Nephron progenitor cell (in vitro differentiated cells): ENCODE measurements at regions not wholly inside any gene's neighbourhood (a gene's known extent, or its start where the extent isn't known, plus 50 kb on each side); places are given as distances from the start of the nearest gene placed in this dataset.

Experiments used
- DNase-seq: peaks from one replicate; pipeline ENCODE4 v3.0.0; 2021
- H3K27ac Mint-ChIP-seq: 2 replicates; pipeline ENCODE4 v1.8.0; 2021; ENCODE audit warnings: mild to moderate bottlenecking, moderate library complexity, mixed read lengths
- H3K27me3 Mint-ChIP-seq: 2 replicates; pipeline ENCODE4 v1.8.0; 2021; ENCODE audit warnings: mild to moderate bottlenecking, low read depth, mixed read lengths; ENCODE audit not compliant: poor library complexity
- H3K36me3 Mint-ChIP-seq: 2 replicates; pipeline ENCODE4 v1.8.0; 2021; ENCODE audit warnings: low read depth, mixed read lengths
- H3K4me1 Mint-ChIP-seq: 2 replicates; pipeline ENCODE4 v1.8.0; 2021; ENCODE audit warnings: mixed read lengths
- H3K4me3 Mint-ChIP-seq: 2 replicates; pipeline ENCODE4 v1.8.0; 2021; ENCODE audit warnings: mild to moderate bottlenecking, moderate library complexity, mixed read lengths
- H3K9me3 Mint-ChIP-seq: 2 replicates; pipeline ENCODE4 v1.8.0; 2021; ENCODE audit warnings: mild to moderate bottlenecking, moderate library complexity, mixed read lengths
- CTCF ChIP-seq: fragments of 200-600 bp; sonication (generic); IDR thresholded peaks from 2 replicates; pipeline ENCODE4 v1.5.0; 2021; ENCODE audit warnings: antibody characterized with exemption

- no peak overlapping the region for H3K27ac Mint-ChIP-seq
Measured at GRCh38 chr7:106472741-106473140, 188.0 kb upstream of the NAMPT start.

DNA sequence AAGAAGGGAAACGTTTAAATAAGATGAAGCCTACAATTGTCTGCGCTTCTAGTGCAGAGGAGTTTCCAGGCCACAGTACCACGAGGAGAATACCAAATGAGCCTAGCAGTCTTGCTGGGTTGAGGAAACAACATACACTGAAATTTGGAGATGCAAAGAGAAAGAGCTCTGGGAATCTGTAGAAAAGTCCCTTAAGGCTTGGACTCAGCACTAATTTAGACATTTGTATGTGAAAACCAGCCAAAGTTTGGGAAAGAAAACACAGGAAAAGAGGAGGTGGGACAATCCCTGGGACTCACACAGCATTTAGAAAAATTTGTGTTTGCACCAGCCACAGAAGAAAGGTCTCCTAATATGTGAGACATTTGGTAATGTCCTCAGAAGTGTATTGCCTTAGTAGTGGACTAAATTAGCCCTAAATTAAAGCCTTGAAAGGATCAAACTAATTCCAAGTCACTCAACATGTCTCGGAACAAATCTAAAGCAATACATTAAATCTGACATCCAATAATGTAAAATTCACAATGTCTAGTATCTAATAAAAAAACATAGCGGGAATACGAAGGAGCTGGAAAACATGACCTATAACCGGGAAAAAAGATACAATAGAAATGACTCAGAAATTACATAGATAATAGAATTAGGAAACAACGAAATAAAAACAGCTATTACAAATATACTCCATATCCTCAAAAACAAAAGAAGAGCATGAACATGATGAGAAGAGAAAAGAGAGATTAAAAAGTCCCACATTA lies 187.1 kb upstream of the NAMPT start:
- no peak for DNase-seq
- TF ChIP-seq CTCF: no peak
- Mint-ChIP-seq H3K9me3 (peaks cover under 1% of the 10 kb centered on the region), H3K4me3 (no peak overlapping the region), H3K27me3 (peaks cover 3% of the 10 kb centered on the region), H3K4me1 (no peaks in the 10 kb centered on the region), H3K27ac (no peak overlapping the region), H3K36me3 (no peaks in the 10 kb centered on the region)

More at GRCh38 chr7:106472741-106473140, 188.0 kb upstream of the NAMPT start:
- peaks cover 3% of the 10 kb centered on the region for H3K27me3 Mint-ChIP-seq
- no peak for TF ChIP-seq CTCF
- H3K9me3 Mint-ChIP-seq: no peaks in the 10 kb centered on the region
- no peaks in the 10 kb centered on the region for H3K4me1 Mint-ChIP-seq
- no peaks in the 10 kb centered on the region for H3K36me3 Mint-ChIP-seq
- H3K4me3 Mint-ChIP-seq: no peak overlapping the region
- no peak for DNase-seq

GRCh38 chr7:106471021-106471420 lies 186.2 kb upstream of the NAMPT start:
- Mint-ChIP-seq H3K27ac (no peak overlapping the region), H3K27me3 (peaks cover 3% of the 10 kb centered on the region), H3K36me3 (no peaks in the 10 kb centered on the region), H3K9me3 (peaks cover 3% of the 10 kb centered on the region), H3K4me3 (no peak overlapping the region), H3K4me1 (no peaks in the 10 kb centered on the region)
- no peak for DNase-seq
- TF ChIP-seq CTCF: no peak

GRCh38 chr7:106466867-106467266 lies 182.1 kb upstream of the NAMPT start:
- no peaks in the 10 kb centered on the region for H3K27me3 Mint-ChIP-seq
- H3K36me3 Mint-ChIP-seq: no peaks in the 10 kb centered on the region
- no peak overlapping the region for H3K27ac Mint-ChIP-seq
- no peak for TF ChIP-seq CTCF
- DNase-seq: no peak
- peaks cover 5% of the 10 kb centered on the region for H3K4me1 Mint-ChIP-seq
- no peak overlapping the region for H3K4me3 Mint-ChIP-seq
- H3K9me3 Mint-ChIP-seq: peaks cover 3% of the 10 kb centered on the region

DNA sequence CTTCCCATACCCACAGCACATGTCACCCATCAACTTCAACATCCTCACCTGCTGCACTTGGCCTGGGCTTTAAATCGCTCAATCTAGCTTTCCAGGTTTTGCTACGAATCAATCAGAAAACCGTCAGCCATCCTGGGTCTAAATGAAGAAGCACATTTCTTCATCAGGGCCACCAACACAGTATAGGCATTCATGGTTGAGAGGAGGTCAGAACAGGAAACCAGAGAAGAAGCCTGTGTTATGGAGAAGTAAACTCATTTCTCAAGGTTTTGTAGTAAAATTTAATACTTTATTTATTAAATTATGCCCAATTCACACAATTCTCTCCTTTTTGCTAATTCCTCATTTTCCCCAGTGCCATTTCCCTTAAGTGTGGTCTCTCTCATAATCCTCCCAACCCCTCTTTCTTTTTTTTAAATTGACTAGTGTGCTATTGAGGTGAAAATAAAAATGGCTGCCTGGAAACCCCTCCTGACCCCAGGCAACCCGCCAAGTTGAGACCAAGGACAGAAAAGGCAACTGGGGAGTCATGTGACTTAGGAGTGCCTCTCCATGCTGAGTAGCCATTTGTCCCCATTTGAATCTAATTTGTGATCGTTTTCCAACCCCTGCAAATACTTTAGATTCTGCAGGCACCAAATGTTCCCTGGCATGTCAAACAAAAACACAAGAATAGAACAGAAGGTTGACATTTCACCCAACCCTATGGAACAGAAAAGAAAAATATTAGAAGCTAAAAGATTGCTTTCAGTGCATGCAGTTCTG lies 181.1 kb upstream of the NAMPT start:
- H3K4me3 Mint-ChIP-seq: no peak overlapping the region
- peaks cover 5% of the 10 kb centered on the region for H3K4me1 Mint-ChIP-seq
- no peak for TF ChIP-seq CTCF
- H3K36me3 Mint-ChIP-seq: no peaks in the 10 kb centered on the region
- H3K27ac Mint-ChIP-seq: no peak overlapping the region
- H3K27me3 Mint-ChIP-seq: no peaks in the 10 kb centered on the region
- H3K9me3 Mint-ChIP-seq: peaks cover 3% of the 10 kb centered on the region
- DNase-seq: no peak
